NOMO-1 (cell line): ENCODE measurements at regions not wholly inside any gene's neighbourhood (a gene's known extent, or its start where the extent isn't known, plus 50 kb on each side); places are given as distances from the start of the nearest gene placed in this dataset.

Experiments
- DNase-seq, 2 experiments: peaks; one replicate each; lab custom pipeline; 2025; ENCODE audit not compliant: unreplicated experiment in 2 of 2; lab: John Stamatoyannopoulos, UW

- DNase-seq, result no peak
These were observed 785.1 kb upstream of the ADGRL4 start for GRCh38 chr1:79791488-79792218.

- no peak for DNase-seq
These were observed 784.4 kb upstream of the ADGRL4 start for GRCh38 chr1:79790950-79791349.

- no peak for DNase-seq
These were observed 781.1 kb upstream of the ADGRL4 start for GRCh38 chr1:79787631-79788030.

- no peak for DNase-seq
These were observed 779.4 kb upstream of the ADGRL4 start for GRCh38 chr1:79785964-79786363.

GRCh38 chr1:79785561-79785960 is 779.0 kb upstream of the ADGRL4 start:
- DNase-seq, result no peak

- DNase-seq, result no peak
These were observed 774.7 kb upstream of the ADGRL4 start for GRCh38 chr1:79781261-79781660.

- peak; percentile 1 to 25 for DNase-seq
These were observed 771.1 kb upstream of the ADGRL4 start for GRCh38 chr1:79777481-79778219.

GRCh38 chr1:79775402-79775801 is 768.9 kb upstream of the ADGRL4 start:
- no peak for DNase-seq

GRCh38 chr1:79773385-79773784 is 766.9 kb upstream of the ADGRL4 start:
- no peak for DNase-seq

- no peak for DNase-seq
These were observed 755.9 kb upstream of the ADGRL4 start for GRCh38 chr1:79762461-79762860.

- DNase-seq, result no peak
These were observed 754.0 kb upstream of the ADGRL4 start for GRCh38 chr1:79760531-79760930.

- DNase-seq, result no peak
These were observed 743.1 kb upstream of the ADGRL4 start for GRCh38 chr1:79749607-79750006.

GRCh38 chr1:79745929-79746328 is 739.4 kb upstream of the ADGRL4 start:
- DNase-seq, result no peak

- no peak for DNase-seq
These were observed 738.2 kb upstream of the ADGRL4 start for GRCh38 chr1:79744746-79745145.

GRCh38 chr1:79741720-79742421 is 735.3 kb upstream of the ADGRL4 start:
- no peak for DNase-seq

- DNase-seq, result no peak
These were observed 731.6 kb upstream of the ADGRL4 start for GRCh38 chr1:79738101-79738500.

GRCh38 chr1:79737193-79737592 is 730.7 kb upstream of the ADGRL4 start:
- DNase-seq, result peak; percentile 1 to 38

GRCh38 chr1:79732950-79733349 is 726.4 kb upstream of the ADGRL4 start:
- DNase-seq, result no peak

GRCh38 chr1:79726911-79727310 is 720.4 kb upstream of the ADGRL4 start:
- DNase-seq, result no peak

GRCh38 chr1:79726321-79726720 is 719.8 kb upstream of the ADGRL4 start:
- no peak for DNase-seq

GRCh38 chr1:79716447-79716846 is 709.9 kb upstream of the ADGRL4 start:
- DNase-seq, result no peak

GRCh38 chr1:79714664-79715063 is 708.1 kb upstream of the ADGRL4 start:
- no peak for DNase-seq
